Stimulated activated CD4-positive, alpha-beta T cell treated with anti-CD3 and anti-CD28 coated beads, Interleukin-15, amount 100 ng/mL, for 24 hours (primary cell): ENCODE measurements at regions not wholly inside any gene's neighbourhood (a gene's known extent, or its start where the extent isn't known, plus 50 kb on each side); places are given as distances from the start of the nearest gene placed in this dataset.
"Not testable (repeated sequence)": the region's sequence is repeated elsewhere in the genome, so short reads cannot be mapped to it uniquely, and the experiment has no call there.

Experiments
- DNase-seq: peaks from one replicate; pipeline ENCODE4 v3.0.0-alpha.2; 2020

GRCh38 chrX:137884813-137885212 lies 318.9 kb downstream of the ZIC3 start:
- not testable (repeated sequence) for DNase-seq

- DNase-seq, result no peak
These were observed 325.5 kb downstream of the ZIC3 start for GRCh38 chrX:137891431-137891830.

GRCh38 chrX:137896123-137896522 lies 330.2 kb downstream of the ZIC3 start:
- no peak for DNase-seq

GRCh38 chrX:137915466-137915865 lies 349.5 kb downstream of the ZIC3 start:
- DNase-seq, result no peak

GRCh38 chrX:137916090-137916746 lies 350.3 kb downstream of the ZIC3 start:
- DNase-seq, result no peak

GRCh38 chrX:137926090-137926489 lies 360.2 kb downstream of the ZIC3 start:
- DNase-seq, result no peak

GRCh38 chrX:137929951-137930350 lies 364.0 kb downstream of the ZIC3 start:
- DNase-seq, result no peak

- DNase-seq, result no peak
These were observed 364.6 kb downstream of the ZIC3 start for GRCh38 chrX:137930533-137930932.

- DNase-seq, result not testable (repeated sequence)
These were observed 368.3 kb downstream of the ZIC3 start for GRCh38 chrX:137934214-137934613.

GRCh38 chrX:137934887-137935286 lies 369.0 kb downstream of the ZIC3 start:
- not testable (repeated sequence) for DNase-seq

- DNase-seq, result no peak
These were observed 379.5 kb downstream of the ZIC3 start for GRCh38 chrX:137945470-137945869.

- DNase-seq, result no peak
These were observed 403.3 kb downstream of the ZIC3 start for GRCh38 chrX:137969191-137969590.

GRCh38 chrX:137982472-137983172 lies 416.7 kb downstream of the ZIC3 start:
- no peak for DNase-seq

- DNase-seq, result no peak
These were observed 422.5 kb downstream of the ZIC3 start for GRCh38 chrX:137988470-137988869.

- no peak for DNase-seq
These were observed 432.7 kb downstream of the ZIC3 start for GRCh38 chrX:137998619-137999018.

- no peak for DNase-seq
These were observed 433.1 kb downstream of the ZIC3 start for GRCh38 chrX:137999071-137999470.

- DNase-seq, result no peak
These were observed 433.6 kb downstream of the ZIC3 start for GRCh38 chrX:137999552-137999951.

GRCh38 chrX:138001226-138001625 lies 435.3 kb downstream of the ZIC3 start:
- DNase-seq, result no peak

GRCh38 chrX:138006180-138006579 lies 440.3 kb downstream of the ZIC3 start:
- DNase-seq, result no peak

GRCh38 chrX:138008281-138008680 lies 442.4 kb downstream of the ZIC3 start:
- no peak for DNase-seq

- DNase-seq, result no peak
These were observed 445.5 kb downstream of the ZIC3 start for GRCh38 chrX:138011468-138011867.

GRCh38 chrX:138014577-138014976 lies 448.6 kb downstream of the ZIC3 start:
- DNase-seq, result no peak

- DNase-seq, result no peak
These were observed 452.3 kb downstream of the ZIC3 start for GRCh38 chrX:138018145-138018799.

- DNase-seq, result no peak
These were observed 455.0 kb downstream of the ZIC3 start for GRCh38 chrX:138020941-138021340.
